HCT116 (cell line): ENCODE measurements at regions not wholly inside any gene's neighbourhood (a gene's known extent, or its start where the extent isn't known, plus 50 kb on each side); places are given as distances from the start of the nearest gene placed in this dataset.

Experiments
- ATAC-seq: fragments of 200-7000 bp; cut with Tn5 transposase; 2 replicates; pipeline ENCODE4 v1.9.1; 2020; ENCODE audit warnings: mild to moderate bottlenecking, moderate library complexity
- BruUV-seq: library from RNA; stranded (reverse); fragments of 400-500 nt; replicated peaks from 2 replicates; lab custom pipeline; 2021; lab: Mats Ljungman, UMichigan
- CTCF ChIA-PET: fragments of 300-600 bp; sonication (Branson Sonifier 250); formaldehyde crosslinking; loops from one replicate; lab custom pipeline; 2021; ENCODE audit warnings: antibody characterized with exemption; lab: Charles Lee
- POLR2A ChIA-PET: fragments of 300-600, 350-600 bp; sonication (Branson Sonifier 250); formaldehyde crosslinking; loops from one replicate; lab custom pipeline; 2021; ENCODE audit warnings: antibody characterized with exemption; lab: Charles Lee
- RAD21 ChIA-PET, 2 experiments: fragments of 300-600 bp; sonication (Branson Sonifier 250); formaldehyde crosslinking; loops; one replicate each; lab custom pipeline; 2023; ENCODE audit warnings: low total read pairs in 2 of 2; ENCODE audit not compliant: uncharacterized antibody in 2 of 2, unreplicated experiment in 2 of 2, low non-redundant PET in 1 of 2; lab: Charles Lee
- DNase-seq: peaks from one replicate; pipeline ENCODE4 v3.0.0-alpha.2; 2010; ENCODE audit warnings: low read depth, low spot score
- H2AFZ ChIP-seq: fragments of 200-600 bp; shearing (Covaris generic), sonication (generic); 2 replicates; pipeline ENCODE4 v1.6.1; 2017; ENCODE audit warnings: low read depth, mixed run types, mixed read lengths, antibody characterized with exemption, low read length; ENCODE audit not compliant: poor library complexity, severe bottlenecking
- H3K27ac ChIP-seq: 2 replicates; pipeline ENCODE4 v1.5.1; 2012; ENCODE audit warnings: low read depth, low read length
- H3K27me3 ChIP-seq: fragments of 200-600 bp; sonication (generic); 2 replicates; pipeline ENCODE4 v1.6.1; 2016; ENCODE audit warnings: mixed run types, low read length, mixed read lengths; ENCODE audit not compliant: insufficient read depth
- H3K36me3 ChIP-seq, 2 experiments: fragments of 200-500 bp in 1 of 2; fragments of 200-600 bp in 1 of 2; sonication (Bioruptor generic) in 1 of 2; sonication (generic) in 1 of 2; 2 replicates each; pipeline versions ENCODE4 v1.5.1 to v1.6.1; 2014 to 2016; ENCODE audit warnings: low read length in 2 of 2, inconsistent platforms in 1 of 2, mixed read lengths in 1 of 2, mixed run types in 1 of 2; ENCODE audit not compliant: insufficient read depth in 2 of 2, control insufficient read depth in 1 of 2
- H3K4me1 ChIP-seq, 2 experiments: fragments of 200-600 bp in 1 of 2; sonication (generic) in 1 of 2; 2 replicates each; pipeline versions ENCODE4 v1.5.1 to v1.6.1; 2012 to 2017; ENCODE audit warnings: low read length in 2 of 2, inconsistent platforms in 1 of 2, mild to moderate bottlenecking in 1 of 2, mixed read lengths in 1 of 2, mixed run types in 1 of 2, moderate library complexity in 1 of 2; ENCODE audit not compliant: insufficient read depth in 2 of 2, control insufficient read depth in 1 of 2
- H3K4me2 ChIP-seq: fragments of 200-600 bp; sonication (generic); 2 replicates; pipeline ENCODE4 v1.6.1; 2017; ENCODE audit warnings: mixed run types, low read length, mixed read lengths
- H3K4me3 ChIP-seq, 2 experiments: fragments of 200-600 bp in 1 of 2; sonication (generic) in 1 of 2; replicated peaks in 1 of 2; 2 replicates each; pipeline ENCODE4 v1.5.1; 2011 to 2016; ENCODE audit warnings: low read length in 2 of 2, control low read depth in 1 of 2, low read depth in 1 of 2, mild to moderate bottlenecking in 1 of 2, mixed read lengths in 1 of 2, mixed run types in 1 of 2
- H3K79me2 ChIP-seq: fragments of 200-600 bp; sonication (generic); 2 replicates; pipeline ENCODE4 v1.6.1; 2017; ENCODE audit warnings: mild to moderate bottlenecking, mixed run types, low read length, moderate library complexity, mixed read lengths; ENCODE audit not compliant: insufficient read depth
- H3K9ac ChIP-seq: fragments of 200-600 bp; sonication (generic); 2 replicates; pipeline ENCODE4 v1.6.1; 2016; ENCODE audit warnings: low read length, mixed read lengths
- H3K9me2 ChIP-seq: fragments of 200-600 bp; sonication (generic), shearing (Covaris generic); 2 replicates; pipeline ENCODE4 v1.6.1; 2017; ENCODE audit warnings: mixed run types, mild to moderate bottlenecking, moderate library complexity; ENCODE audit not compliant: insufficient read depth
- H3K9me3 ChIP-seq, 2 experiments: fragments of 200-500 bp in 1 of 2; fragments of 200-600 bp in 1 of 2; sonication (Bioruptor generic) in 1 of 2; sonication (generic) in 1 of 2; 2 replicates each; pipeline ENCODE4 v1.6.1; 2014 to 2017; ENCODE audit warnings: low read length in 2 of 2, mixed read lengths in 2 of 2, inconsistent platforms in 1 of 2, low read depth in 1 of 2, mild to moderate bottlenecking in 1 of 2, mixed run types in 1 of 2, moderate library complexity in 1 of 2; ENCODE audit not compliant: control insufficient read depth in 1 of 2, insufficient read depth in 1 of 2
- H4K20me1 ChIP-seq: fragments of 200-600 bp; sonication (generic), shearing (Covaris generic); 2 replicates; pipeline ENCODE4 v1.6.1; 2017; ENCODE audit warnings: mixed run types, mild to moderate bottlenecking, moderate library complexity; ENCODE audit not compliant: insufficient read depth
- ATF3 ChIP-seq: IDR thresholded peaks from 2 replicates; pipeline ENCODE4 v1.6.1; 2012
- CBX3 ChIP-seq: IDR thresholded peaks from 2 replicates; pipeline ENCODE4 v1.6.1; 2012; ENCODE audit warnings: low read depth
- CEBPB ChIP-seq: IDR thresholded peaks from 2 replicates; pipeline ENCODE4 v1.6.1; 2012; ENCODE audit warnings: low read depth
- EGR1 ChIP-seq: IDR thresholded peaks from 2 replicates; pipeline ENCODE4 v1.6.1; 2012; ENCODE audit warnings: low read depth
- ELF1 ChIP-seq: IDR thresholded peaks from 2 replicates; pipeline ENCODE4 v1.6.1; 2012; ENCODE audit warnings: low read depth, borderline replicate concordance
- EZH2 ChIP-seq: fragments of 200-600 bp; sonication (generic); IDR thresholded peaks from 2 replicates; pipeline ENCODE4 v1.6.1; 2017; ENCODE audit warnings: antibody characterized with exemption, mixed run types
- EZH2phosphoT487 ChIP-seq: fragments of 200-600 bp; IDR thresholded peaks from 2 replicates; pipeline ENCODE4 v1.6.1; 2018; ENCODE audit warnings: antibody characterized with exemption, borderline replicate concordance
- FOSL1 ChIP-seq: IDR thresholded peaks from 2 replicates; pipeline ENCODE4 v1.6.1; 2012; ENCODE audit warnings: low read depth
- JUND ChIP-seq: IDR thresholded peaks from 2 replicates; pipeline ENCODE4 v1.6.1; 2012
- POLR2A ChIP-seq: IDR thresholded peaks from 2 replicates; pipeline ENCODE4 v1.7.0; 2011; ENCODE audit warnings: borderline replicate concordance; ENCODE audit not compliant: insufficient read depth, insufficient read length; ENCODE audit errors: extremely low read depth
- POLR2AphosphoS5 ChIP-seq: IDR thresholded peaks from 2 replicates; pipeline ENCODE4 v1.6.1; 2011; ENCODE audit warnings: mild to moderate bottlenecking, low read depth, low read length, moderate library complexity
- RAD21 ChIP-seq: IDR thresholded peaks from 2 replicates; pipeline ENCODE4 v1.6.1; 2012; ENCODE audit warnings: low read depth, mild to moderate bottlenecking
- REST ChIP-seq: IDR thresholded peaks from 2 replicates; pipeline ENCODE4 v1.6.1; 2012; ENCODE audit warnings: low read depth
- SIN3A ChIP-seq: IDR thresholded peaks from 2 replicates; pipeline ENCODE4 v1.6.1; 2012; ENCODE audit warnings: low read depth
- SRF ChIP-seq: IDR thresholded peaks from 2 replicates; pipeline ENCODE4 v1.6.1; 2012; ENCODE audit warnings: low read depth
- TCF7L2 ChIP-seq: IDR thresholded peaks from 2 replicates; pipeline ENCODE4 v1.7.0; 2011; ENCODE audit warnings: borderline replicate concordance, inconsistent platforms; ENCODE audit not compliant: insufficient read depth, insufficient read length; ENCODE audit errors: extremely low read depth
- ZFX ChIP-seq: fragments of 450-650 bp; IDR thresholded peaks from 2 replicates; pipeline ENCODE4 v1.6.1; 2017
- ZNF274 ChIP-seq: fragments of 200-500 bp; sonication (Bioruptor generic); IDR thresholded peaks from 2 replicates; pipeline ENCODE4 v1.6.1; 2014; ENCODE audit warnings: mild to moderate bottlenecking, low read depth, low read length, inconsistent platforms
- intact Hi-C: fragments of 100-400 bp; cut with micrococcal nuclease; formaldehyde crosslinking; loops from 2 replicates; pipeline ENCODE4 v1.10.0; 2022
- TF ChIP-seq, protein P1 (sequence below), 3 experiments: fragments of 200-600 bp in 1 of 3; sonication (generic) in 1 of 3; IDR thresholded peaks in 2 of 3; conservative IDR thresholded peaks in 1 of 3; 2 replicates each; pipeline ENCODE4 v1.5.1; 2012 to 2017; ENCODE audit warnings: low read depth in 2 of 3, low read length in 2 of 3, antibody characterized with exemption in 1 of 3, borderline replicate concordance in 1 of 3, control low read depth in 1 of 3, mild to moderate bottlenecking in 1 of 3, mixed read lengths in 1 of 3, mixed run types in 1 of 3, moderate library complexity in 1 of 3; ENCODE audit not compliant: insufficient read depth in 1 of 3

DNA sequence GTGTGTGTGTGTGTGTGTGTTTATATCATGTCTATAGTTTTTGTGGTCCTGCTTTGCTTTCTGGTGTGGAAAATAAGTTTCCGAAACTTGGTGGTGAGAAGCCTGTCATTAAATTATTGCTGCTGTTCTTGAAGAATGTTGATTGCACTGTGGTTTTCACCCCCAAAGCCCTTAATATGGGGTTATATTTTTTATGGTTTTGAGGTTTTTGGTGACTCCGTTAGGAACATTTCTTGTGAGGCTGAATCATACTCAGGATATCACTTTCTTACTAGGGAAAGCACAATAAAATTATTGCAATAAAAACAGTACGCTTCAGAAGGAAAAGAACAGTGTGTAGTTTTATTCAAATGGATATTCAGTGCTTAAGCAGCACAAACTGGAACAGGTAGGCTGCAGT lies 539.1 kb upstream of the MAGEB18 start:
- Histone ChIP-seq H3K9ac (no peak overlapping the region), H3K4me1 (no peaks in the 10 kb centered on the region), H3K27ac (no peak overlapping the region), H4K20me1 (no peaks in the 10 kb centered on the region), H3K36me3 (no peaks in the 10 kb centered on the region), H3K79me2 (no peaks in the 10 kb centered on the region), H3K4me3 (no peak overlapping the region), H3K9me3 (no peaks in the 10 kb centered on the region), H3K27me3 (no peaks in the 10 kb centered on the region), H2AFZ (no peak overlapping the region), H3K4me2 (no peak overlapping the region), H3K9me2 (no peaks in the 10 kb centered on the region)
- no peak for DNase-seq
- intact Hi-C loops: no loop called here
- ChIA-PET CTCF (no interaction called here), POLR2A (no interaction called here), RAD21 (no interaction called here)
- ATAC-seq: no peak
- no TSS peak for BruUV-seq
- TF ChIP-seq REST (no peak), SRF (no peak), SIN3A (no peak), CBX3 (no peak), EZH2phosphoT487 (no peak), TCF7L2 (no peak), RAD21 (no peak), EZH2 (no peak), CEBPB (no peak), ELF1 (no peak), ZNF274 (no peak), EGR1 (no peak), POLR2A (no peak), JUND (no peak), ATF3 (no peak), FOSL1 (no peak), ZFX (no peak), POLR2AphosphoS5 (no peak)
- TF ChIP-seq, protein P1, sequence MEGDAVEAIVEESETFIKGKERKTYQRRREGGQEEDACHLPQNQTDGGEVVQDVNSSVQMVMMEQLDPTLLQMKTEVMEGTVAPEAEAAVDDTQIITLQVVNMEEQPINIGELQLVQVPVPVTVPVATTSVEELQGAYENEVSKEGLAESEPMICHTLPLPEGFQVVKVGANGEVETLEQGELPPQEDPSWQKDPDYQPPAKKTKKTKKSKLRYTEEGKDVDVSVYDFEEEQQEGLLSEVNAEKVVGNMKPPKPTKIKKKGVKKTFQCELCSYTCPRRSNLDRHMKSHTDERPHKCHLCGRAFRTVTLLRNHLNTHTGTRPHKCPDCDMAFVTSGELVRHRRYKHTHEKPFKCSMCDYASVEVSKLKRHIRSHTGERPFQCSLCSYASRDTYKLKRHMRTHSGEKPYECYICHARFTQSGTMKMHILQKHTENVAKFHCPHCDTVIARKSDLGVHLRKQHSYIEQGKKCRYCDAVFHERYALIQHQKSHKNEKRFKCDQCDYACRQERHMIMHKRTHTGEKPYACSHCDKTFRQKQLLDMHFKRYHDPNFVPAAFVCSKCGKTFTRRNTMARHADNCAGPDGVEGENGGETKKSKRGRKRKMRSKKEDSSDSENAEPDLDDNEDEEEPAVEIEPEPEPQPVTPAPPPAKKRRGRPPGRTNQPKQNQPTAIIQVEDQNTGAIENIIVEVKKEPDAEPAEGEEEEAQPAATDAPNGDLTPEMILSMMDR (IDR thresholded peaks at IDR 0.05 in 2 of 3, conservative IDR thresholded peaks at IDR 0.05 in 1 of 3; ENCODE audit: borderline replicate concordance in 1 of 3, insufficient read depth in 1 of 3, low read depth in 2 of 3, low read length in 2 of 3): no peak
